ENCODE measurements at regions not wholly inside any gene's neighbourhood (a gene's known extent, or its start where the extent isn't known, plus 50 kb on each side); places are given as distances from the start of the nearest gene placed in this dataset.

DNA sequence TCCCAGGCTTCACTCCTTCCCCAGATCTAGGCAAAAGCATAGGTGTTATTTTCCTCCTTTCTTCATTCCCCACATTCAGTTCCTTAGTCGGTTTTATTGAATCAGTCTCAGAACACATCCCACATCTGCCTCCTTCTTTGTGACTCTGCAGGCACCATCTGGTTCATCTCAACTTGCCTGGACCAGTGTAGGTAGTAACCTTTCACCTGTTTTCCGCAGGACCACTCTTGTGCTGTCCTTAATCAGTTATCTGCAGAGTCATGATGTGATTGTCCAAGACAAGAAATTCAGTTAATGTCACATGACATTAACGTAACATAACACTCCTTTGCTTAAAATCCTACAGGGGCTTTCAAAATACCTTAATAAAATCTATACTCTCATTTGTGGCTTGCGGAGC is 174.6 kb downstream of the CHRM3 start:
- DNase-seq = no peak
- Histone ChIP-seq H3K4me3 (no peak overlapping the region), H3K27me3 (replicated peaks in 1 of 7) (no peaks in the 10 kb centered on the region), H3K27ac (no peak overlapping the region), H3K9me3 (no peaks in the 10 kb centered on the region), H3K36me3 (no peaks in the 10 kb centered on the region), H3K4me1 (peaks cover 3 to 29% (median 14%) of the 10 kb centered on the region in 6 donors)
- intact Hi-C loops (cut with DNase I; ENCODE audit: low total_unique reads) = no loop called here
- TF ChIP-seq, protein P1, sequence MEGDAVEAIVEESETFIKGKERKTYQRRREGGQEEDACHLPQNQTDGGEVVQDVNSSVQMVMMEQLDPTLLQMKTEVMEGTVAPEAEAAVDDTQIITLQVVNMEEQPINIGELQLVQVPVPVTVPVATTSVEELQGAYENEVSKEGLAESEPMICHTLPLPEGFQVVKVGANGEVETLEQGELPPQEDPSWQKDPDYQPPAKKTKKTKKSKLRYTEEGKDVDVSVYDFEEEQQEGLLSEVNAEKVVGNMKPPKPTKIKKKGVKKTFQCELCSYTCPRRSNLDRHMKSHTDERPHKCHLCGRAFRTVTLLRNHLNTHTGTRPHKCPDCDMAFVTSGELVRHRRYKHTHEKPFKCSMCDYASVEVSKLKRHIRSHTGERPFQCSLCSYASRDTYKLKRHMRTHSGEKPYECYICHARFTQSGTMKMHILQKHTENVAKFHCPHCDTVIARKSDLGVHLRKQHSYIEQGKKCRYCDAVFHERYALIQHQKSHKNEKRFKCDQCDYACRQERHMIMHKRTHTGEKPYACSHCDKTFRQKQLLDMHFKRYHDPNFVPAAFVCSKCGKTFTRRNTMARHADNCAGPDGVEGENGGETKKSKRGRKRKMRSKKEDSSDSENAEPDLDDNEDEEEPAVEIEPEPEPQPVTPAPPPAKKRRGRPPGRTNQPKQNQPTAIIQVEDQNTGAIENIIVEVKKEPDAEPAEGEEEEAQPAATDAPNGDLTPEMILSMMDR (IDR thresholded peaks at IDR 0.05 in 8 of 11, conservative IDR thresholded peaks at IDR 0.05 in 3 of 11) = no peak
- no peak for TF ChIP-seq POLR2A (IDR thresholded peaks at IDR 0.05)
- TF ChIP-seq POLR2AphosphoS5 (IDR thresholded peaks at IDR 0.05) = no peak
- WGBS, 5 donors = 75 to 92% (median 82%) methylated on average over 4 of the region's 4 CpGs

DNA sequence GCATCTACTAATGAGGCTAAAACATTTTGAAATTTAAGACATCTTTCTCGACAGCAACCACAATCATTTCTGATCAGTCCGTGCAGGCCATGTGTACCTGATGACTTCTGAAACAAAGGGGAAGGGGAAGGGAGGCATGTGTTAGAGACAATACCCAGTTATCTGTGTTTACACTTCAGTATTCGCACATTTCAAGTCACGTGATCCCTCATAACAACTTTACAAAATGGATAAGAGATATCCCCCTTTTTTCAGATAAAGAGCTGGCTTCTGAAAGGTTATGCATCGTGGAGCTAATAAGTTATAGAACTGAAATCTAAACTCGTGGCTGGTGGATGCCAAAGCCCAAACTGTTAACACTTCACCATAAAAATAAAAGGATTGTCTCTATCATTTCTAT is 175.7 kb downstream of the CHRM3 start:
- no peaks in the 10 kb centered on the region for H3K9me3 ChIP-seq
- WGBS, 5 donors = 83 to 94% (median 86%) methylated on average over 6 of the region's 6 CpGs
- no peak for TF ChIP-seq POLR2A (IDR thresholded peaks at IDR 0.05)
- TF ChIP-seq POLR2AphosphoS5 (IDR thresholded peaks at IDR 0.05) = no peak
- TF ChIP-seq, protein P1 (IDR thresholded peaks at IDR 0.05 in 8 of 11, conservative IDR thresholded peaks at IDR 0.05 in 3 of 11) = no peak
- peaks cover 3 to 29% (median 14%) of the 10 kb centered on the region in 6 donors for H3K4me1 ChIP-seq
- no peaks in the 10 kb centered on the region for H3K36me3 ChIP-seq
- no peaks in the 10 kb centered on the region for H3K27me3 ChIP-seq (replicated peaks in 1 of 7)
- no peak overlapping the region for H3K27ac ChIP-seq
- no peak overlapping the region for H3K4me3 ChIP-seq
- intact Hi-C loops (cut with DNase I; ENCODE audit: low total_unique reads) = no loop called here
- DNase-seq = no peak

DNA sequence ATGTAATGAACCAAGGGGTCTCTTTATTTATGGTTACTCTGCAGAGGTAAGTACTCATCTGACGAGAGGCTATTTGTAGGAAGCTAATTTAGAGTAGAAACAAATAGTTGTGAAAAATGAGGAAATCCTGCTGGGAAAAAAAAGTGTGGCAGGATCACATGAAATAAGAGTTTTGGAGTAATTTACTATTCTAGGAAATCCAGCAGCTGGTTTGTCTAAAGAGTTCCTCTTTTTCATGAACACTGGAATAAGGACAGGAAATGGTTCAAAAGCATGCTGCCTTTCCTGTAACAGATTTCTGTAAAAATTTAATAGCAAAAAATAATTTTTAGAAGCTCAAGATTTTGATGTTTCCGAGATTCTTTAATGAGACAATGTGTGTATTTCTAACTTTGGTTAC is 177.3 kb downstream of the CHRM3 start:
- DNase-seq = no peak
- no peaks in the 10 kb centered on the region for H3K9me3 ChIP-seq
- WGBS, 5 donors = 5 to 13% (median 9%) methylated on average over 2 of the region's 2 CpGs
- no peaks in the 10 kb centered on the region for H3K36me3 ChIP-seq
- intact Hi-C loops (cut with DNase I; ENCODE audit: low total_unique reads) = no loop called here
- H3K27ac ChIP-seq = peak overlapping the region in 5 of 8 donors; percentile 7 to 55 (median 26)
- H3K27me3 ChIP-seq (replicated peaks in 1 of 7) = no peaks in the 10 kb centered on the region
- TF ChIP-seq POLR2AphosphoS5 (IDR thresholded peaks at IDR 0.05) (no peak), POLR2A (IDR thresholded peaks at IDR 0.05) (no peak)
- TF ChIP-seq, protein P1 (IDR thresholded peaks at IDR 0.05 in 8 of 11, conservative IDR thresholded peaks at IDR 0.05 in 3 of 11) = no peak
- H3K4me3 ChIP-seq = no peak overlapping the region
- peaks cover 3 to 27% (median 14%) of the 10 kb centered on the region in 6 donors for H3K4me1 ChIP-seq

DNA sequence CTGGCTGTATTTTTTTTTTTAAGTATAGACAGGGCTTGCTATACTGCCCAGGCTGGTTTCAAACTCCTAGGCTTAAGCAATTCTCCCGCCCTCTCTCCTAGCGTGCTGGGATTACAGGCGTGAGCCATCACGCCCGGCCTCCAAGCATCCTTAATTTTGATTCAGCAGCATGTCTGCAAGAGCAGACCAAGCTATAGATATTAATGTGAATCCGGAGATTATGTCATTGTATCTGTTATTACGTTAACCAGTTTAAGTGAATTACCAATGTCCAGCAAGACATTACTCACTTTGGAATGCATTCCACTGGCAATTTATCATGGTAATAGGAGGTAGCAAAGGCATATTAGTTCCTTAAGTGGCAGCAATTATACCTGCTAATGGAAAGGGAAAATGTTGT is 179.7 kb downstream of the CHRM3 start:
- DNase-seq = no peak
- Histone ChIP-seq H3K36me3 (no peaks in the 10 kb centered on the region), H3K27ac (no peak overlapping the region), H3K9me3 (no peaks in the 10 kb centered on the region), H3K27me3 (replicated peaks in 1 of 7) (no peaks in the 10 kb centered on the region), H3K4me3 (no peak overlapping the region), H3K4me1 (peaks cover 3 to 17% (median 12%) of the 10 kb centered on the region in 6 donors)
- TF ChIP-seq POLR2A (IDR thresholded peaks at IDR 0.05) (no peak), POLR2AphosphoS5 (IDR thresholded peaks at IDR 0.05) (no peak)
- TF ChIP-seq, protein P1 (IDR thresholded peaks at IDR 0.05 in 8 of 11, conservative IDR thresholded peaks at IDR 0.05 in 3 of 11) = no peak
- intact Hi-C loops (cut with DNase I; ENCODE audit: low total_unique reads) = no loop called here
- WGBS, 5 donors = 89 to 95% (median 93%) methylated on average over 7 of the region's 7 CpGs
